Esophagus squamous epithelium (tissue), 5 donors: ENCODE measurements at regions not wholly inside any gene's neighbourhood (a gene's known extent, or its start where the extent isn't known, plus 50 kb on each side); places are given as distances from the start of the nearest gene placed in this dataset.

ENCODE experiments used
- DNase-seq: peaks from one replicate; lab custom pipeline; 2025; lab: John Stamatoyannopoulos, UW
- H3K27ac ChIP-seq, 4 donors: fragments of 200-600 bp; sonication (generic); one replicate each; pipeline ENCODE4 v1.5.1; 2016 to 2019; ENCODE audit warnings: mild to moderate bottlenecking in 1 of 4
- H3K27me3 ChIP-seq, 4 donors: fragments of 200-600 bp; sonication (generic); 1 replicate in 3 of 4; 2 replicates in 1 of 4; pipeline versions ENCODE4 v1.5.1 to v1.6.0; 2017 to 2021; ENCODE audit warnings: antibody characterized with exemption in 1 of 4
- H3K36me3 ChIP-seq, 3 donors: fragments of 200-600 bp; sonication (generic); one replicate each; pipeline ENCODE4 v1.5.1; 2016 to 2019
- H3K4me1 ChIP-seq, 3 donors: fragments of 200-600 bp; sonication (generic); one replicate each; pipeline ENCODE4 v1.5.1; 2017 to 2019
- H3K4me3 ChIP-seq, 4 donors: fragments of 200-600 bp; sonication (generic); 1 replicate in 3 of 4; 2 replicates in 1 of 4; pipeline ENCODE4 v1.5.1; 2016 to 2019; ENCODE audit warnings: mild to moderate bottlenecking in 2 of 4, moderate library complexity in 1 of 4
- H3K9me3 ChIP-seq, 3 donors: fragments of 200-600 bp; sonication (generic); one replicate each; pipeline ENCODE4 v1.5.1; 2016 to 2019
- POLR2A ChIP-seq, 4 donors: fragments of 450-650 bp; IDR thresholded peaks; one replicate each; pipeline ENCODE4 v1.6.1; 2017; ENCODE audit warnings: antibody characterized with exemption in 4 of 4, mild to moderate bottlenecking in 4 of 4, moderate library complexity in 3 of 4
- WGBS, 2 donors: methylation state at CpG; one replicate each; pipeline ENCODE4 v1.1.5; 2018; 5-methylcytosine and 5-hydroxymethylcytosine counted together
- intact Hi-C: fragments of 100-400 bp; cut with DNase I; formaldehyde crosslinking; loops from one replicate; pipeline ENCODE4 v1.15.0; 2022
- TF ChIP-seq, protein P1 (sequence below), 6 experiments: fragments of 450-650 bp in 4 of 6; fragments of 200-600 bp in 2 of 6; sonication (generic) in 2 of 6; IDR thresholded peaks; one replicate each; pipeline ENCODE4 v1.5.1; 2016 to 2019; ENCODE audit warnings: antibody characterized with exemption in 6 of 6, mild to moderate bottlenecking in 4 of 6, moderate library complexity in 4 of 6
- donor health status: DM: yes; HTN: yes; CAD: no.

DNA sequence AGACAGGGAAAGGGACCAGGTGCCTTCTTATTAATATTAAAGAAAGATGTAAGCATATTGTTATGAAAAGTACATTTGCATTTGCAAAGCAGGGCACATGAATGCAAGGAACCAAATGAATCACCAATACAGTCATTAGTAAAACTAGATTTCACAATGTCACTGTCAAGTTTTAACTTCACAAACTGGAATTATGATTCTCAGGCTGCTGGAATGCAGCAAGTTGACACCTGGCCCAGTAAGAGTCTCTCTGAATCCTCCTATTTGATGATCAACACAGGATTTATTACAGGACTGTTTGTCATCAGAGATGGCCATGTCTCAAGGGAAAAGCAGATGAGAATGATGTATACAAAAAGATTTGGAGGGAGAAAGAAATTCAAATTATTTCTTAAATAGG lies 72.9 kb upstream of the STK39 start:
- no peak for TF ChIP-seq POLR2A (IDR thresholded peaks at IDR 0.05)
- TF ChIP-seq, protein P1, sequence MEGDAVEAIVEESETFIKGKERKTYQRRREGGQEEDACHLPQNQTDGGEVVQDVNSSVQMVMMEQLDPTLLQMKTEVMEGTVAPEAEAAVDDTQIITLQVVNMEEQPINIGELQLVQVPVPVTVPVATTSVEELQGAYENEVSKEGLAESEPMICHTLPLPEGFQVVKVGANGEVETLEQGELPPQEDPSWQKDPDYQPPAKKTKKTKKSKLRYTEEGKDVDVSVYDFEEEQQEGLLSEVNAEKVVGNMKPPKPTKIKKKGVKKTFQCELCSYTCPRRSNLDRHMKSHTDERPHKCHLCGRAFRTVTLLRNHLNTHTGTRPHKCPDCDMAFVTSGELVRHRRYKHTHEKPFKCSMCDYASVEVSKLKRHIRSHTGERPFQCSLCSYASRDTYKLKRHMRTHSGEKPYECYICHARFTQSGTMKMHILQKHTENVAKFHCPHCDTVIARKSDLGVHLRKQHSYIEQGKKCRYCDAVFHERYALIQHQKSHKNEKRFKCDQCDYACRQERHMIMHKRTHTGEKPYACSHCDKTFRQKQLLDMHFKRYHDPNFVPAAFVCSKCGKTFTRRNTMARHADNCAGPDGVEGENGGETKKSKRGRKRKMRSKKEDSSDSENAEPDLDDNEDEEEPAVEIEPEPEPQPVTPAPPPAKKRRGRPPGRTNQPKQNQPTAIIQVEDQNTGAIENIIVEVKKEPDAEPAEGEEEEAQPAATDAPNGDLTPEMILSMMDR (IDR thresholded peaks at IDR 0.05), result no peak
- H3K4me1 ChIP-seq, result peaks cover 0 to 6% (median 0%) of the 10 kb centered on the region in 3 donors
- intact Hi-C loops, result no loop called here

DNA sequence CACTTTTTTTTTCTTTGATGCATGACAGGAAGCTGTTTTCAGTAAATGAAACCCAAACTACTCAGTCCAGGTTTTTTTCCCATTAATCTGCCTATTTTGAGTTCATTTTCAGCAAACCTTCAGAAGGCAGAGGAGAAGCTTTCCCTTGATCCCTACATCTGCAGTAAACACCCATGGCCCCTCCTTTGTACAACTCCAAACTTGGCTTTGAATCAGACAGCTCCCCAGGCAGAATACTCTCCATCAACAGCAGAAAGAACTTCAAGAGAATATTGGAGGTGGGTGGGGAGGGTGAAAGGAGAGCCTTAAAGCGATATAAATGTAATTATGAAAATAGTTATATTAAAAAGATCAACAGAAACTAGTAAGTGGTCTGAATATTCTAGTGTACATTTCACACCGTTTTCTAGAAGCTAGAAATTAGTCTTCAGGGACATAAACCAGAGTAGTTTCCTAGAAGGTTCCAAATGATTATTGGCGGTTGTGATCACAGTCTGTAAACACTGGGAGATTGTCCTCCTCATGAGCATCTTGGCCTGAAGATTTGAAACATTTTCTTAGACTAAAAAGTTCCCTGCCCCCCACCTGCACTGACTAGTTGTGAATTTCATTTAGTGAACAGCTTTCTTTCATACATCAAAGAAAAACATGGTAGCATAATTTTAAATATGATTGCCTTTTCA lies 75.1 kb upstream of the STK39 start:
- Histone ChIP-seq H3K27me3 (peaks cover 0 to 4% (median 0%) of the 10 kb centered on the region in 4 donors), H3K4me3 (no peak overlapping the region), H3K4me1 (no peaks in the 10 kb centered on the region), H3K36me3 (no peaks in the 10 kb centered on the region), H3K9me3 (no peaks in the 10 kb centered on the region), H3K27ac (no peak overlapping the region)
- no peak for DNase-seq
- TF ChIP-seq, protein P1 (IDR thresholded peaks at IDR 0.05), result no peak
- TF ChIP-seq POLR2A (IDR thresholded peaks at IDR 0.05), result no peak
- 70 to 74% methylated on average over 3 of the region's 3 CpGs for WGBS, 2 donors
- intact Hi-C loops, result no loop called here

More for the DNA sequence above, 72.9 kb upstream of the STK39 start:
- no peak overlapping the region for H3K27ac ChIP-seq
- peaks cover 0 to 4% (median 0%) of the 10 kb centered on the region in 4 donors for H3K27me3 ChIP-seq
- no peaks in the 10 kb centered on the region for H3K9me3 ChIP-seq
- no peaks in the 10 kb centered on the region for H3K36me3 ChIP-seq
- H3K4me3 ChIP-seq, result no peak overlapping the region
- no peak for DNase-seq

DNA sequence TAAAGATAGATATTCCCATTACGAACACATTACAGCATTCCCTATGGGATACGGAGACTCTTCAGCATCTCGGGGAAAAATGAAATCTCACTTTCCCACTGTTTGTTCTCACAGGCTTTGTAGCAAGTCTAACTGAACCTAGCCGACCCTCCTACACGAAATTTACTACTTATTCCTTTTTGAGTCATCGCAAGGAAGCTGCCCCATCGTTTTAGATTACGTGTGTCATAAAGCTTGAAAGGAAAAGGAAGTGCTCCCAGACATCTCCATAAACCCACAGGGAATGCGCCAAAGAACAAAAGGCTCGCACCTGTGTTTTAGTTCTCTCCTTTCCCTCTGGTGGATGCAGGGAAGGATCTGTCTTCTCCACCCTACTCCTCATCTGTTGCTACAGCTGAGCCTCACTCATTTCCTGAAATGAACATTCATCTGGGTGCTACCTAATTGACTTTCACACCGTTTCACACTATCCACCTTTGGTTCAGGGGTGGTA lies 76.2 kb upstream of the STK39 start:
- no peak for TF ChIP-seq POLR2A (IDR thresholded peaks at IDR 0.05)
- TF ChIP-seq, protein P1 (IDR thresholded peaks at IDR 0.05), result no peak
- Histone ChIP-seq H3K4me3 (no peak overlapping the region), H3K4me1 (no peaks in the 10 kb centered on the region), H3K9me3 (no peaks in the 10 kb centered on the region), H3K27me3 (peaks cover 0 to 4% (median 0%) of the 10 kb centered on the region in 4 donors), H3K36me3 (no peaks in the 10 kb centered on the region), H3K27ac (no peak overlapping the region)
- intact Hi-C loops, result no loop called here
- DNase-seq, result no peak
- 57 to 58% methylated on average over 10 to 11 of the region's 11 CpGs for WGBS, 2 donors

DNA sequence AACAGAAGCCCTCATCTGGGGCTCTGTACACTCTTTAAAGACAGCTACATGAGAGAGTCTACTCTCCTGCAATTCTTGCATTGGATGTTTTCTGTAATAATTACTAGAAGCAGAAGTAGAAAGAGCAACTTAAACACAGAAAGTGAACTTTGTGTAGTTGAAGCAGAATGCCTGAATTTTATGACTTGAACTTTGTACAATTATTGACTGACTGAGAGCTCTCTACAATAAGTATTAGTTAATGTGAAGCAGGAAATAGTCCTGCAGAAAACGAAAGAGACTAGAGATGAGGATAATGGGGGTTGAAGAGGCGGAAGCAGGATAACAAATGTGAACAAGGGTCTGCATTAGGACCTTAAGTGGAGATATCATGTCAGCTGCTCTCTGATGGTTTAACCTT lies 79.2 kb upstream of the STK39 start:
- DNase-seq, result no peak

DNA sequence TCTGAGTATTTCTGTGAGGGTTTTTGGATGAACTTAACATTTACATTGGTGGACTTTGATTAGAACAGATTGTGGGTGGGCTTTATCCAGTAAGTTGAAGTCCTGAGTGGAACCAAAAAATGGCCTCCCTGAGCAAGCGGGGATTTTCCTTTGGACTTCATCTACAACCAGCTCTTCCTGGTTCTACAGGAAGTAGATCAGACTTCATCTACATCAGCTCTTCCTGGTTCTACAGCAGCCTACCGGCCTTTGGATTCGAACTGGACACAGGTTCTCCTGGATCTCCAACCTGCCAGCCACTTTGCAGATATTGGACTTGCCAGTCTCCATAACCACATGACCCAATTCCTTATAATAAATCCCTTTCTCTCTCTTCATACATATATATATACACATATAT lies 79.9 kb upstream of the STK39 start:
- Histone ChIP-seq H3K36me3 (no peaks in the 10 kb centered on the region), H3K9me3 (peaks cover 0 to 9% (median 0%) of the 10 kb centered on the region in 3 donors), H3K27me3 (peaks cover 0 to 4% (median 0%) of the 10 kb centered on the region in 4 donors), H3K4me1 (no peaks in the 10 kb centered on the region), H3K4me3 (no peak overlapping the region), H3K27ac (no peak overlapping the region)
- 86 to 90% methylated on average over 3 of the region's 3 CpGs for WGBS, 2 donors
- TF ChIP-seq POLR2A (IDR thresholded peaks at IDR 0.05), result no peak
- TF ChIP-seq, protein P1 (IDR thresholded peaks at IDR 0.05), result no peak
- no peak for DNase-seq
- intact Hi-C loops, result no loop called here

More for the DNA sequence above, 79.2 kb upstream of the STK39 start:
- intact Hi-C loops, result no loop called here
- peaks cover 0 to 9% (median 0%) of the 10 kb centered on the region in 3 donors for H3K9me3 ChIP-seq
- no peak for TF ChIP-seq POLR2A (IDR thresholded peaks at IDR 0.05)
- TF ChIP-seq, protein P1 (IDR thresholded peaks at IDR 0.05), result no peak
- H3K4me1 ChIP-seq, result no peaks in the 10 kb centered on the region
- H3K36me3 ChIP-seq, result no peaks in the 10 kb centered on the region
- H3K27me3 ChIP-seq, result peaks cover 0 to 4% (median 0%) of the 10 kb centered on the region in 4 donors
- no peak overlapping the region for H3K4me3 ChIP-seq
- H3K27ac ChIP-seq, result no peak overlapping the region
- 82 to 85% methylated on average over 2 of the region's 2 CpGs for WGBS, 2 donors
